Stomach (tissue), 4 donors: ENCODE measurements at regions not wholly inside any gene's neighbourhood (a gene's known extent, or its start where the extent isn't known, plus 50 kb on each side); places are given as distances from the start of the nearest gene placed in this dataset.

Source experiments
- POLR2A ChIP-seq, 4 donors: fragments of 450-650 bp; IDR thresholded peaks; one replicate each; pipeline ENCODE4 v1.6.1; 2016; ENCODE audit warnings: antibody characterized with exemption in 4 of 4, control low read depth in 2 of 4, mild to moderate bottlenecking in 1 of 4, moderate library complexity in 1 of 4
- TF ChIP-seq, protein P1 (sequence below), 7 experiments: fragments of 450-650 bp in 4 of 7; fragments of 200-600 bp in 3 of 7; sonication (generic) in 3 of 7; IDR thresholded peaks; one replicate each; pipeline ENCODE4 v1.5.1; 2016 to 2019; ENCODE audit warnings: antibody characterized with exemption in 7 of 7, control low read depth in 2 of 7, mild to moderate bottlenecking in 1 of 7

DNA sequence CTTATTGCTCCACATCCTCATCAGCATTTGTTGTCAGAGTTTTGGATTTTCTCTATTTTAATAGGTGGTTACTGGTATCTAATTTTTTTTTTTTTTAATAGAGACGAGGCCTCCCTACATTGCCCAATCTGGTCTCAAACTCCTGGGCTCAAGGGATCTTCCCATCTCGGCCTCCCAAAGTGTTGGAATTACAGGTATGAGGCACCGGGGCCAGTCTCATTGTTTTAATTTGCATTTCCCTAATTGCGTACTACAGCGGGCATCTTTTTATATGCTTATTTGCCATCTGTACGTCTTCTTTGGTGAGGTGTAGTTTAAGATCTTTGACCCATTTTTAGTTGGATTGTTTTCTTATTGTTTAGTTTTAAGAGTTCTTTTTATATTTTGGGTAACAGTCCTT is 210.4 kb upstream of the SULF2 start:
- TF ChIP-seq, protein P1, sequence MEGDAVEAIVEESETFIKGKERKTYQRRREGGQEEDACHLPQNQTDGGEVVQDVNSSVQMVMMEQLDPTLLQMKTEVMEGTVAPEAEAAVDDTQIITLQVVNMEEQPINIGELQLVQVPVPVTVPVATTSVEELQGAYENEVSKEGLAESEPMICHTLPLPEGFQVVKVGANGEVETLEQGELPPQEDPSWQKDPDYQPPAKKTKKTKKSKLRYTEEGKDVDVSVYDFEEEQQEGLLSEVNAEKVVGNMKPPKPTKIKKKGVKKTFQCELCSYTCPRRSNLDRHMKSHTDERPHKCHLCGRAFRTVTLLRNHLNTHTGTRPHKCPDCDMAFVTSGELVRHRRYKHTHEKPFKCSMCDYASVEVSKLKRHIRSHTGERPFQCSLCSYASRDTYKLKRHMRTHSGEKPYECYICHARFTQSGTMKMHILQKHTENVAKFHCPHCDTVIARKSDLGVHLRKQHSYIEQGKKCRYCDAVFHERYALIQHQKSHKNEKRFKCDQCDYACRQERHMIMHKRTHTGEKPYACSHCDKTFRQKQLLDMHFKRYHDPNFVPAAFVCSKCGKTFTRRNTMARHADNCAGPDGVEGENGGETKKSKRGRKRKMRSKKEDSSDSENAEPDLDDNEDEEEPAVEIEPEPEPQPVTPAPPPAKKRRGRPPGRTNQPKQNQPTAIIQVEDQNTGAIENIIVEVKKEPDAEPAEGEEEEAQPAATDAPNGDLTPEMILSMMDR (IDR thresholded peaks at IDR 0.05), result no peak
- no peak for TF ChIP-seq POLR2A (IDR thresholded peaks at IDR 0.05)
